HG03457 (cell line): ENCODE measurements at regions not wholly inside any gene's neighbourhood (a gene's known extent, or its start where the extent isn't known, plus 50 kb on each side); places are given as distances from the start of the nearest gene placed in this dataset.

Experiments used
- ATAC-seq: cut with Tn5 transposase; IDR thresholded peaks from one replicate; pipeline ENCODE4 v1.9.1; 2021; ENCODE audit warnings: moderate number of reproducible peaks; ENCODE audit not compliant: unreplicated experiment

GRCh38 chrX:46447384-46447783 lies 97.8 kb downstream of the ZNF674 start:
- no peak for ATAC-seq

- ATAC-seq = peak; percentile 91
Measured at GRCh38 chrX:46446727-46447378, 98.4 kb downstream of the ZNF674 start.

- ATAC-seq = no peak
Measured at GRCh38 chrX:46444011-46444410, 101.2 kb downstream of the ZNF674 start.

GRCh38 chrX:46436744-46437143 lies 108.5 kb downstream of the ZNF674 start:
- no peak for ATAC-seq

GRCh38 chrX:46433892-46434291 lies 111.3 kb downstream of the ZNF674 start:
- ATAC-seq = no peak

GRCh38 chrX:46408553-46409407 lies 136.4 kb downstream of the ZNF674 start:
- no peak for ATAC-seq

GRCh38 chrX:46407753-46408130 lies 137.5 kb downstream of the ZNF674 start:
- ATAC-seq = no peak

- no peak for ATAC-seq
Measured at GRCh38 chrX:46407036-46407752, 138.0 kb downstream of the ZNF674 start.

- ATAC-seq = no peak
Measured at GRCh38 chrX:46404774-46405173, 140.4 kb downstream of the ZNF674 start.

- no peak for ATAC-seq
Measured at GRCh38 chrX:46400530-46401443, 144.4 kb downstream of the ZNF674 start.

- ATAC-seq = no peak
Measured at GRCh38 chrX:46398874-46399273, 146.3 kb downstream of the ZNF674 start.

- no peak for ATAC-seq
Measured at GRCh38 chrX:46398126-46398525, 147.1 kb downstream of the ZNF674 start.

- no peak for ATAC-seq
Measured at GRCh38 chrX:46386511-46386910, 158.7 kb downstream of the ZNF674 start.

GRCh38 chrX:46383006-46383405 lies 162.2 kb downstream of the ZNF674 start:
- no peak for ATAC-seq

GRCh38 chrX:46382595-46382994 lies 162.6 kb downstream of the ZNF674 start:
- no peak for ATAC-seq

- ATAC-seq = no peak
Measured at GRCh38 chrX:46381630-46382029, 163.6 kb downstream of the ZNF674 start.

- ATAC-seq = no peak
Measured at GRCh38 chrX:46380148-46380752, 165.0 kb downstream of the ZNF674 start.

- no peak for ATAC-seq
Measured at GRCh38 chrX:46376246-46376885, 168.9 kb downstream of the ZNF674 start.

GRCh38 chrX:46375831-46376230 lies 169.4 kb downstream of the ZNF674 start:
- no peak for ATAC-seq

- no peak for ATAC-seq
Measured at GRCh38 chrX:46374371-46374770, 170.8 kb downstream of the ZNF674 start.
